Parathyroid adenoma (tissue), 2 donors: ENCODE measurements at regions not wholly inside any gene's neighbourhood (a gene's known extent, or its start where the extent isn't known, plus 50 kb on each side); places are given as distances from the start of the nearest gene placed in this dataset.

Experiments
- H2AFZ ChIP-seq: fragments of 300-600 bp; sonication (generic); one replicate; pipeline ENCODE4 v1.7.0; 2017; ENCODE audit warnings: antibody characterized with exemption, mild to moderate bottlenecking
- H3K27ac ChIP-seq: fragments of 300-600 bp; sonication (generic); one replicate; pipeline ENCODE4 v1.7.0; 2017
- H3K27me3 ChIP-seq: fragments of 300-600 bp; sonication (generic); one replicate; pipeline ENCODE4 v1.7.0; 2017; ENCODE audit warnings: low read length; ENCODE audit not compliant: control insufficient read depth, insufficient read depth
- H3K36me3 ChIP-seq: fragments of 300-600 bp; sonication (generic); one replicate; pipeline ENCODE4 v1.7.0; 2017; ENCODE audit warnings: low read length; ENCODE audit not compliant: control insufficient read depth, insufficient read depth
- H3K4me1 ChIP-seq: fragments of 300-600 bp; sonication (generic); one replicate; pipeline ENCODE4 v1.7.0; 2017; ENCODE audit warnings: control low read depth
- H3K4me2 ChIP-seq: fragments of 300-600 bp; sonication (generic); one replicate; pipeline ENCODE4 v1.7.0; 2017; ENCODE audit warnings: low read length
- H3K4me3 ChIP-seq: fragments of 300-600 bp; sonication (generic); one replicate; pipeline ENCODE4 v1.7.0; 2017; ENCODE audit warnings: low read depth, low read length
- H3K79me2 ChIP-seq: fragments of 300-600 bp; sonication (generic); one replicate; pipeline ENCODE4 v1.7.0; 2017; ENCODE audit warnings: control low read depth
- H3K9ac ChIP-seq: fragments of 300-600 bp; sonication (generic); one replicate; pipeline ENCODE4 v1.7.0; 2017; ENCODE audit warnings: mild to moderate bottlenecking
- H3K9me3 ChIP-seq: fragments of 300-600 bp; sonication (generic); one replicate; pipeline ENCODE4 v1.7.0; 2017; ENCODE audit warnings: low read length; ENCODE audit not compliant: control insufficient read depth
- CTCF ChIP-seq: fragments of 300-600 bp; sonication (generic); IDR thresholded peaks from one replicate; pipeline ENCODE4 v1.7.0; 2017; ENCODE audit warnings: antibody characterized with exemption, mild to moderate bottlenecking
- donor health status: primary hyperparathyroidism.

GRCh38 chr14:40139657-40140056, 707.4 kb upstream of the FBXO33 start:
- H3K27ac ChIP-seq: no peak overlapping the region
- no peaks in the 10 kb centered on the region for H3K9me3 ChIP-seq
- TF ChIP-seq CTCF: no peak
- no peak overlapping the region for H3K4me3 ChIP-seq
- no peaks in the 10 kb centered on the region for H3K27me3 ChIP-seq
- no peaks in the 10 kb centered on the region for H3K36me3 ChIP-seq
- H3K79me2 ChIP-seq: no peaks in the 10 kb centered on the region
- no peaks in the 10 kb centered on the region for H3K4me1 ChIP-seq
- no peak overlapping the region for H2AFZ ChIP-seq
- no peak overlapping the region for H3K9ac ChIP-seq
- H3K4me2 ChIP-seq: no peak overlapping the region

GRCh38 chr14:40133463-40133862, 701.2 kb upstream of the FBXO33 start:
- H3K27me3 ChIP-seq: no peaks in the 10 kb centered on the region
- H3K4me3 ChIP-seq: no peak overlapping the region
- no peaks in the 10 kb centered on the region for H3K36me3 ChIP-seq
- H3K4me1 ChIP-seq: no peaks in the 10 kb centered on the region
- H2AFZ ChIP-seq: no peak overlapping the region
- H3K27ac ChIP-seq: no peak overlapping the region
- no peaks in the 10 kb centered on the region for H3K9me3 ChIP-seq
- no peak for TF ChIP-seq CTCF
- H3K9ac ChIP-seq: no peak overlapping the region
- H3K4me2 ChIP-seq: no peak overlapping the region
- no peaks in the 10 kb centered on the region for H3K79me2 ChIP-seq

GRCh38 chr14:40129159-40129558, 696.9 kb upstream of the FBXO33 start:
- TF ChIP-seq CTCF: no peak
- Histone ChIP-seq H2AFZ (no peak overlapping the region), H3K9ac (no peak overlapping the region), H3K4me2 (no peak overlapping the region), H3K79me2 (no peaks in the 10 kb centered on the region), H3K4me1 (no peaks in the 10 kb centered on the region), H3K9me3 (no peaks in the 10 kb centered on the region), H3K4me3 (no peak overlapping the region), H3K27me3 (no peaks in the 10 kb centered on the region), H3K36me3 (no peaks in the 10 kb centered on the region), H3K27ac (no peak overlapping the region)

- H3K27me3 ChIP-seq: no peaks in the 10 kb centered on the region
- no peak overlapping the region for H3K4me3 ChIP-seq
- no peak overlapping the region for H3K9ac ChIP-seq
- no peak for TF ChIP-seq CTCF
- H3K4me1 ChIP-seq: no peaks in the 10 kb centered on the region
- H3K36me3 ChIP-seq: no peaks in the 10 kb centered on the region
- no peak overlapping the region for H3K27ac ChIP-seq
- no peak overlapping the region for H3K4me2 ChIP-seq
- no peaks in the 10 kb centered on the region for H3K79me2 ChIP-seq
- H3K9me3 ChIP-seq: no peaks in the 10 kb centered on the region
- H2AFZ ChIP-seq: no peak overlapping the region
Measured at GRCh38 chr14:40123816-40124215, 691.6 kb upstream of the FBXO33 start.

GRCh38 chr14:40122968-40123648, 690.9 kb upstream of the FBXO33 start:
- Histone ChIP-seq H2AFZ (no peak overlapping the region), H3K9ac (no peak overlapping the region), H3K4me3 (no peak overlapping the region), H3K36me3 (no peaks in the 10 kb centered on the region), H3K27ac (no peak overlapping the region), H3K79me2 (no peaks in the 10 kb centered on the region), H3K9me3 (no peaks in the 10 kb centered on the region), H3K4me1 (no peaks in the 10 kb centered on the region), H3K4me2 (no peak overlapping the region), H3K27me3 (no peaks in the 10 kb centered on the region)
- TF ChIP-seq CTCF: no peak
